NT2/D1 (cell line): ENCODE measurements at regions not wholly inside any gene's neighbourhood (a gene's known extent, or its start where the extent isn't known, plus 50 kb on each side); places are given as distances from the start of the nearest gene placed in this dataset.

Experiments used
- SUZ12 ChIP-seq: IDR thresholded peaks from 2 replicates; pipeline ENCODE4 v1.6.1; 2011; ENCODE audit not compliant: insufficient read length, insufficient read depth; ENCODE audit errors: extremely low read depth
- YY1 ChIP-seq: IDR thresholded peaks from 2 replicates; pipeline ENCODE4 v1.6.1; 2011; ENCODE audit not compliant: insufficient read length, insufficient read depth
- ZNF274 ChIP-seq: IDR thresholded peaks from 2 replicates; pipeline ENCODE4 v1.6.1; 2011; ENCODE audit warnings: mild to moderate bottlenecking, low read depth, low read length

DNA sequence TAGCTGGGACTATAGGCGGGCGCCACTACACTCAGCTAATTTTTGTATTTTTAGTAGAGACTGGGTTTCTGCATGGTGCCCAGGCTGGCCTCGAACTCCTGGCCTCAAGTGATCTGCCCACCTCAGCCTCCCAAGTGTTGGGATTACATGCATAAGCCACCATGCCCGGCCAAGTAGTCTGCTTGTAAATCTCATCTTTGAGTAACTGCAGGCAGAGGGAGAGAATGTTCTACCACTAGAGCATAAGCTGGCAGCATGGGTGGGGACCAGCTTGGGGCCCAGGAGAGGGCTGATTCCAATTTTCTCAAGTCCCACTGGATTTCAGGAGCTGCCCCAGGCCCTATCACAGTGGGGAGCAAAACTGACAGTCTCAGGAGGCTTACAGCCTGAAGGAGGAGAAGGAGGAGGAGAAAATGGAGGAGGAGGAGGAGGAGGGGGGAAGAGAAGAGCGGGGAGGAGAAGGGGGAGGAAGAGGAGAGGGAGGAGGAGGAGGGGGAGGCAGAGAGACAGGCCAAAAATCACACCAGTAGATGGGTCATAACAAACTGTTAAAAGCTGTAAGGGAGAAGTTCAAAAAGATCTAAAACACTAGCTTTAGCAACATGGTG is 229.1 kb upstream of the IGF1R start:
- TF ChIP-seq YY1 (no peak), SUZ12 (no peak), ZNF274 (no peak)
